Gastroesophageal sphincter (tissue), 4 donors: ENCODE measurements at regions not wholly inside any gene's neighbourhood (a gene's known extent, or its start where the extent isn't known, plus 50 kb on each side); places are given as distances from the start of the nearest gene placed in this dataset.

Experiments used
- ATAC-seq: fragments of 150-250 bp; one replicate; pipeline ENCODE4 v1.9.1; 2016; ENCODE audit warnings: mild to moderate bottlenecking, moderate library complexity
- H3K27ac ChIP-seq, 4 donors: fragments of 200-600 bp; sonication (generic) in 3 of 4; 1 replicate in 3 of 4; 2 replicates in 1 of 4; pipeline ENCODE4 v1.5.1; 2016 to 2019
- H3K27me3 ChIP-seq: fragments of 200-600 bp; sonication (generic); one replicate; pipeline ENCODE4 v1.5.1; 2019
- H3K36me3 ChIP-seq, 2 donors: fragments of 200-600 bp; sonication (generic); one replicate each; pipeline ENCODE4 v1.5.1; 2019; ENCODE audit warnings: control low read depth in 1 of 2
- H3K4me1 ChIP-seq, 3 donors: fragments of 200-600 bp; sonication (generic); 1 replicate in 2 of 3; 2 replicates in 1 of 3; pipeline ENCODE4 v1.5.1; 2016 to 2019; ENCODE audit warnings: control low read depth in 2 of 3
- H3K4me3 ChIP-seq, 2 donors: fragments of 200-600 bp; sonication (generic); one replicate each; pipeline ENCODE4 v1.5.1; 2019; ENCODE audit warnings: mild to moderate bottlenecking in 1 of 2, moderate library complexity in 1 of 2
- H3K9me3 ChIP-seq, 3 donors: fragments of 200-600 bp; sonication (generic); one replicate each; pipeline ENCODE4 v1.5.1; 2017 to 2019; ENCODE audit warnings: control low read depth in 2 of 3
- CTCF ChIP-seq, 4 experiments: fragments of 200-600 bp in 2 of 4; fragments of 450-650 bp in 2 of 4; sonication (generic) in 1 of 4; IDR thresholded peaks; one replicate each; pipeline ENCODE4 v1.5.1; 2017 to 2019; ENCODE audit warnings: antibody characterized with exemption in 4 of 4, mild to moderate bottlenecking in 2 of 4, moderate library complexity in 2 of 4
- EP300 ChIP-seq: sonication (generic); formaldehyde crosslinking; IDR thresholded peaks from one replicate; pipeline ENCODE4 v1.6.1; 2017; ENCODE audit warnings: antibody characterized with exemption, mild to moderate bottlenecking
- POLR2A ChIP-seq, 2 donors: fragments of 450-650 bp; IDR thresholded peaks; one replicate each; pipeline ENCODE4 v1.6.1; 2017; ENCODE audit warnings: antibody characterized with exemption in 2 of 2, mild to moderate bottlenecking in 2 of 2, moderate library complexity in 1 of 2
- POLR2AphosphoS5 ChIP-seq: sonication (generic); formaldehyde crosslinking; IDR thresholded peaks from one replicate; pipeline ENCODE4 v1.6.1; 2017; ENCODE audit warnings: antibody characterized with exemption
- WGBS, 2 donors: methylation state at CpG; one replicate each; pipeline ENCODE4 v1.1.5; 2018; ENCODE audit warnings: low coverage in 1 of 2; 5-methylcytosine and 5-hydroxymethylcytosine counted together

- H3K4me3 ChIP-seq, result no peak overlapping the region
- H3K36me3 ChIP-seq, result no peaks in the 10 kb centered on the region
- ATAC-seq, result no peak
- no peaks in the 10 kb centered on the region for H3K4me1 ChIP-seq
- H3K27me3 ChIP-seq, result peaks cover 16% of the 10 kb centered on the region
- H3K27ac ChIP-seq, result no peak overlapping the region
- TF ChIP-seq CTCF (IDR thresholded peaks at IDR 0.05) (no peak), POLR2A (IDR thresholded peaks at IDR 0.05) (no peak)
- H3K9me3 ChIP-seq, result no peaks in the 10 kb centered on the region
- 71 to 82% methylated on average over 4 of the region's 4 CpGs for WGBS, 2 donors
These were observed 104.6 kb upstream of the SMIM23 start for GRCh38 chr5:171681061-171681460.

- ATAC-seq, result no peak
- WGBS, 2 donors, result 60% methylated on average over 2 of the region's 6 CpGs; no CpG with 5 or more reads in 1 of the 2 donors
- H3K4me3 ChIP-seq, result no peak overlapping the region
- H3K27ac ChIP-seq, result no peak overlapping the region
- peaks cover 16% of the 10 kb centered on the region for H3K27me3 ChIP-seq
- no peaks in the 10 kb centered on the region for H3K36me3 ChIP-seq
- H3K9me3 ChIP-seq, result no peaks in the 10 kb centered on the region
- TF ChIP-seq EP300 (no peak), POLR2AphosphoS5 (no peak), CTCF (IDR thresholded peaks at IDR 0.05) (no peak), POLR2A (IDR thresholded peaks at IDR 0.05) (no peak)
- no peaks in the 10 kb centered on the region for H3K4me1 ChIP-seq
These were observed 103.9 kb upstream of the SMIM23 start for GRCh38 chr5:171681677-171682076.

- Histone ChIP-seq H3K4me1 (no peaks in the 10 kb centered on the region), H3K27me3 (peaks cover 20% of the 10 kb centered on the region), H3K27ac (no peak overlapping the region), H3K4me3 (no peak overlapping the region), H3K9me3 (no peaks in the 10 kb centered on the region), H3K36me3 (no peaks in the 10 kb centered on the region)
- WGBS, 2 donors, result 78 to 81% methylated on average over 6 to 8 of the region's 9 CpGs
- no peak for TF ChIP-seq POLR2A (IDR thresholded peaks at IDR 0.05)
- no peak for TF ChIP-seq POLR2AphosphoS5
- no peak for TF ChIP-seq CTCF (IDR thresholded peaks at IDR 0.05)
- TF ChIP-seq EP300, result no peak
- ATAC-seq, result no peak
These were observed 102.8 kb upstream of the SMIM23 start for GRCh38 chr5:171682801-171683200.

- H3K4me1 ChIP-seq, result no peaks in the 10 kb centered on the region
- no peak overlapping the region for H3K4me3 ChIP-seq
- peaks cover 20% of the 10 kb centered on the region for H3K27me3 ChIP-seq
- 82 to 87% methylated on average over 5 of the region's 5 CpGs for WGBS, 2 donors
- no peaks in the 10 kb centered on the region for H3K36me3 ChIP-seq
- ATAC-seq, result no peak
- no peaks in the 10 kb centered on the region for H3K9me3 ChIP-seq
- no peak for TF ChIP-seq POLR2AphosphoS5
- TF ChIP-seq POLR2A (IDR thresholded peaks at IDR 0.05), result no peak
- TF ChIP-seq CTCF (IDR thresholded peaks at IDR 0.05), result no peak
- no peak for TF ChIP-seq EP300
- H3K27ac ChIP-seq, result no peak overlapping the region
These were observed 101.4 kb upstream of the SMIM23 start for GRCh38 chr5:171684169-171684568.

GRCh38 chr5:171688696-171689495 is 96.7 kb upstream of the SMIM23 start:
- ATAC-seq, result no peak
- Histone ChIP-seq H3K4me3 (no peak overlapping the region), H3K4me1 (no peaks in the 10 kb centered on the region), H3K27ac (no peak overlapping the region), H3K27me3 (peaks cover 15% of the 10 kb centered on the region), H3K9me3 (no peaks in the 10 kb centered on the region), H3K36me3 (no peaks in the 10 kb centered on the region)
- 73 to 87% methylated on average over 6 to 8 of the region's 11 CpGs for WGBS, 2 donors
- TF ChIP-seq POLR2A (IDR thresholded peaks at IDR 0.05) (no peak), CTCF (IDR thresholded peaks at IDR 0.05) (no peak), POLR2AphosphoS5 (no peak), EP300 (no peak)
